ENCODE measurements at regions not wholly inside any gene's neighbourhood (a gene's known extent, or its start where the extent isn't known, plus 50 kb on each side); places are given as distances from the start of the nearest gene placed in this dataset.
"Not testable (repeated sequence)": the region's sequence is repeated elsewhere in the genome, so short reads cannot be mapped to it uniquely, and the experiment has no call there.

GRCh38 chr7:69534461-69535041 lies 63.7 kb upstream of the AUTS2 start:
- no peak overlapping the region for H3K4me3 Mint-ChIP-seq
- no peaks in the 10 kb centered on the region for H3K9me3 Mint-ChIP-seq
- no peaks in the 10 kb centered on the region for H3K27me3 Mint-ChIP-seq
- ATAC-seq, result no peak
- no peak overlapping the region for H3K27ac Mint-ChIP-seq
- no peaks in the 10 kb centered on the region for H3K4me1 Mint-ChIP-seq
- DNase-seq, result no peak

GRCh38 chr7:69537691-69538090 lies 60.6 kb upstream of the AUTS2 start:
- ATAC-seq, result no peak
- H3K27ac Mint-ChIP-seq, result no peak overlapping the region
- DNase-seq, result no peak
- H3K27me3 Mint-ChIP-seq, result no peaks in the 10 kb centered on the region
- H3K9me3 Mint-ChIP-seq, result peaks cover 0 to 10% of the 10 kb centered on the region in 2 donors
- H3K4me1 Mint-ChIP-seq, result no peaks in the 10 kb centered on the region
- H3K4me3 Mint-ChIP-seq, result no peak overlapping the region

- Mint-ChIP-seq H3K4me3 (no peak overlapping the region), H3K4me1 (no peaks in the 10 kb centered on the region), H3K27me3 (no peaks in the 10 kb centered on the region), H3K9me3 (peaks cover 0 to 13% of the 10 kb centered on the region in 2 donors), H3K27ac (no peak overlapping the region)
- ATAC-seq, result no peak
- no peak for DNase-seq
These were observed 58.7 kb upstream of the AUTS2 start for GRCh38 chr7:69539531-69539930.

- no peak overlapping the region for H3K4me3 Mint-ChIP-seq
- no peak overlapping the region for H3K27ac Mint-ChIP-seq
- H3K4me1 Mint-ChIP-seq, result no peaks in the 10 kb centered on the region
- DNase-seq (no peak), ATAC-seq (no peak)
- H3K27me3 Mint-ChIP-seq, result no peaks in the 10 kb centered on the region
- peaks cover 0 to 13% of the 10 kb centered on the region in 2 donors for H3K9me3 Mint-ChIP-seq
These were observed 58.0 kb upstream of the AUTS2 start for GRCh38 chr7:69540287-69540686.

- not testable (repeated sequence) for H3K4me1 Mint-ChIP-seq, DNase-seq, H3K27ac Mint-ChIP-seq, H3K4me3 Mint-ChIP-seq, H3K27me3 Mint-ChIP-seq, ATAC-seq
- peaks cover 0 to 13% of the 10 kb centered on the region in 2 donors for H3K9me3 Mint-ChIP-seq
These were observed 56.4 kb upstream of the AUTS2 start for GRCh38 chr7:69541779-69542432.

GRCh38 chr7:69545175-69545574 lies 53.1 kb upstream of the AUTS2 start:
- ATAC-seq, result no peak

More at GRCh38 chr7:69545175-69545574, 53.1 kb upstream of the AUTS2 start:
- no peak for DNase-seq
- peaks cover 0 to 13% of the 10 kb centered on the region in 2 donors for H3K9me3 Mint-ChIP-seq
- H3K4me1 Mint-ChIP-seq, result no peaks in the 10 kb centered on the region
- no peaks in the 10 kb centered on the region for H3K27me3 Mint-ChIP-seq
- no peak overlapping the region for H3K27ac Mint-ChIP-seq
- no peak overlapping the region for H3K4me3 Mint-ChIP-seq

Measured in stimulated activated naive CD8-positive, alpha-beta T cell treated with anti-CD3 and anti-CD28 coated beads, Interleukin-15, amount 100 ng/mL, for 72 hours (primary cell).